HG02759 (cell line): ENCODE measurements at regions not wholly inside any gene's neighbourhood (a gene's known extent, or its start where the extent isn't known, plus 50 kb on each side); places are given as distances from the start of the nearest gene placed in this dataset.
A peak's percentile ranks its signal among the peaks of the same experiment; 100 is the strongest.
"Not testable (repeated sequence)": the region's sequence is repeated elsewhere in the genome, so short reads cannot be mapped to it uniquely, and the experiment has no call there.

Experiments used
- ATAC-seq: cut with Tn5 transposase; IDR thresholded peaks from one replicate; pipeline ENCODE4 v1.9.1; 2021; ENCODE audit warnings: mild to moderate bottlenecking, moderate library complexity; ENCODE audit not compliant: unreplicated experiment

DNA sequence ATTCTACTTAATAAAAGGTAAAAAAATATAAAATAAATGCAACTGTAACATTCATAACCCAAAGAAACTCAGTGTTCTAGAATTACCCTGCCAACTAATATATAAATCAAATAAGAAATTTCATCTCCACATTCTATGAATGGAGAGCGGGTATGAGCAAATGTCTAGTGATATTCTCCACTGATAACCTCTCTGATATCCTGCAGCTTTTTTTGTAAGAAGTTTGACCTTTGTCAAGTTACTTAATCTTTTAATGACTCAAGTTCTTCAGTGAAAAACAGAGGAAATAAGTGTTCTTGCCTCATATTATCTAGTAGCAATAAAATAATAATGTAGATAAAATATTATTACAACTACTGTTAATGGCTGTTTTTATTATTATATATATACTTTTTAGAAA is 1275.6 kb upstream of the CDH9 start:
- ATAC-seq = no peak

DNA sequence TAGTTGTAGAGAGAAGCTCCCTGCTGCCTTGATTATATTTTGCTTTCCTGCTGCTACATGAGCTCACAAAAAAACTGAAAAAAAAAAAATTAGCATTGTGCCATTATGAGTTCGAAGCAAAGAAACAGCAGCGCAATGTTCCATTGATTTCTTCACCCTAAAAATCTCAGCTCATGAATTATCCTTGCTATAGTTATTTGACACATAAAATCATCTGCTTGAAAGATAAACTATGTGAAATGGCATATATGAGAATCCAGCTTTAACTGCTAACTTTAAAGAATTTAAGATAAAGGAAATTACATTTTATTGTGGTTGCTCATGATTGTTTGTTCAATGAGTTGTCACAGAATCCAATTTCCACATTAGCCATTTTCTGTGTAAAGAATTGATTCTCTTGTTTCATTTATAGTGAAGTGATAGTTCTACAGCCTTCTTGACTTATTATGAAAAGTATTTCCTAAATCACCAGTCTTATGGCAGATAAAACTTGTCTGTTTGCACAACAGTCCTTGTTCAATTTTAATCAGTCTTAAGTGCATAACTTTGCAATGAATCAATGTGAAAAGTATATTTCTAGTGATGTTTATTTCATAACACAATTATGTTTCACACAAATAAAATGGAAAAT is 1275.0 kb upstream of the CDH9 start:
- ATAC-seq = no peak

DNA sequence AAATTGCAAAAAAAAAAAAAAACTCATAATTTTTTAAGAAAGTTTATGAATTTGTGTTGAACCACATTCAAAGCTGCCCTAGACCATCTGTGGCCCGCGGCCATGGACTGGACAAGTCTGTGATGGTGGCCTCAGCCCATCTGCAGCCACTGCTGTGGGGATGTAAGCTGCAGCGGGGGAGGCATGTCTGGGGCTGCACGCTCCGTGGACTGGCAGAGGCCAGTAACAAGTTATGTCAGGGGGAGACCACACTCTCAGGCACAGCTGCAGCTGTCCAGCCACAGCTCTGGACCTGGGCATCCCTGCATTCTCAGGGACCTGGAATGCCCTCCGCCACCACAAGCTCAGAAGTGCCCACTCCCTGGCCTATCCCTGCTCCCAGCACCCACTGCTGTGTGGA is 1272.3 kb upstream of the CDH9 start:
- ATAC-seq = no peak

DNA sequence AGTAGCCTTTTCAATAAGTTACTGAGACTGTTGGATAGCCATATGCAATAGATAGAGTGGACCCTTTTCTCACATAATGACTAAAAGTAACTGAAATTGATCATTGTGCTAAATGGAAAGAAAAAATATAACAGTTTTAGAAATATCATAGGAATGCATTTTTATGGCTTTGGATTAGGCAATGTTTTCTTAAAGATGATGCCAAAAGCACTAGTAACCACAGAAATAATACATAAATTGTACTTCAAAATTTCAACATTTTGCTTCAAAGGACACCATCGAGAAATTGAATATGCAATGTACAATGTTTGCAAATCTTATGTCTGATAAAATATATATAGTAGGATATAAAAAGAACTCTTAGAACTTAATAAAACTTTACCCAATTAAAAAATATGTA is 1267.5 kb upstream of the CDH9 start:
- no peak for ATAC-seq

DNA sequence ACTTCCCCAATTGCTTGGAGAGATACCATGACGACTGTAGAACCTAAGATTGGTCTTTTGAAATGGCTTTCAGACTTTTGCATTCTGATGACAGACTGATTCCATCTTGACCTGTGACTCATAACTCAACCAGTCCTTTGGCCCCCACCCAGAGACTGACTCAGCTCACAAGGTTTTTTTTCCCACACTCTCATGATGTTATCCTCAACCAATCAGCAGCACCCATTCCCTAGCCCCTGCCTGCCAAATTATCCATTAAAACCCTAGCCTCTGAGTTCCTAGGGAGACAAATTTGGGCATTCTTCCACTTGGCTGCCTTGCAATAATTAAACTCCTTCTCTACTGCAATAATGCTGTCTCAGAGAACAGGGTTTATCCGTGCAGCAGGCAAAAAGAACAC is 1263.3 kb upstream of the CDH9 start:
- ATAC-seq = no peak

DNA sequence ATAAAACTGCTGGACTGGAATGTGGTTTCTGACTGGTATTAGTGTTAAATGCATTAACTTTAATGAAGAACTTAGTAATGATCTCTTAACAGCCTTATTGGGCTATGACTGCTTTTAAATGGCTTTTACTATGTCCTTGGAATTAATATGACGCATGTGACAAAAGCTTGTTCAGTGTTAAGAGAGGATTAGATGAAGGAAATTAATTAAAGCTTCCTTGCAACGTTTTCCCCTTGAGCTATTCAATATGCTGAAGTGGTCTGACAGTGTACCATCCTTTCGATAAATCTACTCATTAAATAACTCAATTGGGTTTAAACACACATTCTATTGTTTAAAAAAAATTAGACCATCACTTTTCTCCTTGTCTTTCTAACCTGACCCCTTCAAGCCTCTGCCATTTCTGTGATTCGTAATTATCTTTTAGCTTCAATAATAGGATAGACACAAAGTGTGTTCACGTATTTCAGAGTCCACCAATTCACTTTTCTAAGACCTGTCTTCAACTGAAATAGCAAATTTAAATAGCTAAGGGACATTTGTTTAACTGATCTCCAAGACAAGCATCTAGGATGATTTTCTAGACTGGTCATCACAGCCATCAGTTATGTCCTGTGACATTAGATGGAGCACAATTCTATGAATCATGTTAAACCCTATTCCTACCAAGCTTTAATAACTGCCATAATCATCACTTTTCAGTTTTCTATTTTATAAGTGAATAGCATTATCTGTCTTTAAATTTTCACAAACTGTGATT is 1258.0 kb upstream of the CDH9 start:
- no peak for ATAC-seq

DNA sequence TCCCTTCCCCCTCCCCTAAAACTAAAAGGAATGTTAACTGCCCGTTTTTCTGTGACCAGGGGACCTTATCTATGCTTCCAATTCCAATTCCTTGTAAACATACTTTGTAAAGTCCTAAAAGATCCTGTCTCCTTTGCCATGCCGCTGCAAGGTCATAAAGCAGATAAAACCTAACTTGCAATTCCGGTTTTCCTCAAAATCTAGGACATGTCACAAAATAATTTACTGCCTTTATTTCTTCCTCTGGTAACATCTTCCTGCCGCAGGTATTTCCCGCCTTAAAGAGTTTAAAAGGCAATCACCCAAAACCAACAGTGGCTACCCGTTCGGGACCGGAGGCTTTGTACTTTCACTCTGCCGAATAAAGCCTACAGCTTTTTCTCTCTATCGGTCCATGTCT is 1248.6 kb upstream of the CDH9 start:
- ATAC-seq = not testable (repeated sequence)

DNA sequence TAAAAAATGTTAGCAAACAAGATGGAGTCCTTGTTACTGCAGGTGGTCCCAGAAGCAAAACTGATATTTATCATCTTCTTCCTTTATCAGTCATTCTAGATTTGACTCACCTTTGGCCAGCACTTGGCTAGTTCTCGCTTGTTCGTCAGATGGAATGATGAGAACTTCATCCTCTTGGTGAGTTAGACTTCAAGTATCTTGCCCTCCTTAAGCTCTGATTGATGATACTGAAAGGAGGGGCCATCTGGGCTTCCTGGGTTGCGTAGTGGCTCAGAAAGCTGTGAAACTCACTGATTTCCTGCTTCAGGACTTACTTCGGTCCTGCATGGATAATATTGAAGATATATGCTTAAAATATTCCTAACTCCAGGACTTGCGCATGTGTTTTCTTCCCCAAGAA is 1248.2 kb upstream of the CDH9 start:
- no peak for ATAC-seq

DNA sequence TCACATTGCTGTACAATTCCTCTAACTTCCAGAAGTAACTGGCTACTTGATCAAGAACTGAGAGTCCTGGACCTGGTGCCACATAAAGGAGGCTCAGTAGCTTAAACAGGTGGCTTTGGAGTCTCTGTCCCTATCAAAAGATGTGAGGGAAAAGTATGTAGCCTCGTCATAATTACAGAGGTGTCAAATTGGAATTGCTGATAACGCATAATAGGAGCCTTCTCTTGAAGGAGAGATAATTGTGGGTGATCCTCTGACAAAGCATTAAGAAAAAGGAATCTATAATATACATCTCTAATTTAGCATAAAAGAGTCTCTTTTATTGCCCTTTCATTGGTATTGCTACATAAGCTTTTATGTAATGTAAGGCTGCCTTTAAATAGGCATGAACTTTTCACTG is 1246.4 kb upstream of the CDH9 start:
- ATAC-seq = no peak

DNA sequence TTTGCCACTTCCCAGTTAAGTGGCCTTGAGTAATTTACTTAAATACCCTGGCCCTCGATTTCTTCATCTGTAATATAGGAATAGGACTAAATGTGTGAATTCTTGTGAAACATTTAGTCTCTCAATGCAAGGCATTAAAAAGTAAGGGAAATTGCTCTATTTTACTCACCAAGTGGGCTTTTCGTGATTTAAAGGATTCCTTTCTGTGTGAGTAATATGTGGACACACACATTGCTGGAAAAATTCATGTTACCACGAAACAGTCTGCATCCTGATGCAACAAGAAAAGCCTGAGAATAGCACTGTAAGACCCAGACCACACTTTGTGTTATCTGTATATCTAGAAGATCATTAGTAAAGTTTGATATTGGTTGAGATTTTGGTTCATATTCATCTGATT is 1243.0 kb upstream of the CDH9 start:
- no peak for ATAC-seq

DNA sequence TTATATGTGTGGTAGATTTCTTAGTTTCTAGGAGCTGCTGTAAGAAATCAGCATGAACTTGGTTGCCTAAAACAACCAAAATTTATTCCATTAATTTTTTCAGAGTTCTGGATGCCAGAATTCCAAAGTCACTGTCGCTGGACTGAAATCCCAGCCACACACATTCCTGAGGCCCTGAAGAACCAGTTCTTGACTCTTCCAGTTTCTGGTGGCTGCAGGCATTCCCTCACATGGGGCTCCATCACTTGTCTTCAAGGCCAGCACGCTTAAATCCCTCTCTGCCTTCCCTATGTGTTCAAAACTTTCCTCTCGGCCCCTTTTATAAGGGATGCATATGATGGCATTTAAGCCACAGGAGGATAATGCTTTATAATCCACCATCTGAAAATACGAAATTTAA is 1237.5 kb upstream of the CDH9 start:
- ATAC-seq = no peak

DNA sequence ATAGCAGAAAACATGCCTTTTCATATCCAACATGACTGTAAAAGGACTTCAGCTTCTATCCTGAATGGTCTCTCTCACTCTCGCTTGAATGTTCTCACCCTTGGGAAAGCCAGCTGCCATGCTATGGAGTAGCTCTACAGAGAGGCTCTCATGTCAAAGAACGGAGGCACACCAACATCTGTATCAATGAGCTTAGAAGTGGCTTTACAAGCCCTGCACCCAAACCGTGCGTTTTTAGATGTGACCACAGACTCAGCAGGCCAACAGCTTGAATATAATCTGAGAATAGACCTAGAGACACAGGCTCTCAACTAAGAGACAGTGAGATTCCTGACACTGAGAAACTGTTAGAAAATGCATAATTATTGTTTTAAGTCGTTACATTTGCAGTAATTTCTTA is 1231.6 kb upstream of the CDH9 start:
- no peak for ATAC-seq

DNA sequence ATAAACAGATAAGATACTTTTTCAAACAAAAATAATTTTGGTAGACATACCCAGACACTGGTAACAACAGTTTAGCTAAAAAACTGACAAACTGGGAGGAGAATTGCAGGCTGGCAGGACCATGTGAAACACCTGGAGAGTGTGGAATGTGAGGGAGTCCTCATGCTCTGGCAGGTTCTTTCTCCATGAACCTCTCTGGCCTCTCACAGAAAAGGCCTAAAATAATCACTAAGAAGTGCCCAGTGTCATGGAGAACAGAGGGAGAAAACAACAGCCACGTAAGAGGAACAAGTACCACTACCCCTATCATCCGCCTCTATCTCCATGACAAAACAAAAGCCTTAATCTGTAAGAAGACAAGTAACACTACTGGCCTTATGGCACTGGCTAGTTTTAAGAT is 1227.5 kb upstream of the CDH9 start:
- ATAC-seq = no peak

DNA sequence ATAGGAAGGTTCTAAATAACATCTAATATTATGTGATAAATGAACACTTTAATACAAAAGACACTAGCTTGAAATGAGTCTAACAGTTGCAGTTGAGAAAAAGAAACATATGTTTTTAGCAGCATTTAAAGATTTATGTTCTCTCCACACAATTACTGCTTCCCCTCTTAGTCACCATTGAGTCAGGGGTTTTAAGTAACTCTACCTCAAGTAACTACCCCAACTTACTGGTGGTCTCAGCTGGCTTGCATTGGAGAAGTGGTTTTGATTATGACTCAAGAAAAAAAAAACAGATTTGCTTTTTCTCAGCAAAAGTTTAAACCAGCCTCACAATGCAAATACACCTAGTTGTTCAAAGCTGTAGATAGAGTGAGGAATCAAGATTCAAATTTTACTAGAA is 1216.5 kb upstream of the CDH9 start:
- ATAC-seq = no peak

DNA sequence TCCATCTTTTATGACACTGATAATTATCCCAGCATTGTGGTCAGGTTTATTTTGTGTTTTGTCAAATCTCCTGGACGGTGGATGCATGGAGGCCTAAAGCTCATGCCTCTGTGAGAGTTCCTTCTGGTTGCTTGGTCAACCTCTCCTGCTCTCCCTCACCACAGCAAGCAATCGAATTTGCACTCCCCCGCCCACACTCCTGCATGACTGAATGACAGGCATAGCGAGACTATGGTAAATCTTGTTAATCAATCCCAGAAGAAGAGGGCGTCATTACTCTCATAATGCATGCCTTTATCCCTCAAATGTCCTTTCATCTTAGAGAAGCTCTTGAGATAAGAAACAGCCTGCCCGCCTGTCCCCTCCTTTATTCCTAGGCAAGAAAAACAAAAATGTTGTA is 1215.0 kb upstream of the CDH9 start:
- ATAC-seq = no peak

DNA sequence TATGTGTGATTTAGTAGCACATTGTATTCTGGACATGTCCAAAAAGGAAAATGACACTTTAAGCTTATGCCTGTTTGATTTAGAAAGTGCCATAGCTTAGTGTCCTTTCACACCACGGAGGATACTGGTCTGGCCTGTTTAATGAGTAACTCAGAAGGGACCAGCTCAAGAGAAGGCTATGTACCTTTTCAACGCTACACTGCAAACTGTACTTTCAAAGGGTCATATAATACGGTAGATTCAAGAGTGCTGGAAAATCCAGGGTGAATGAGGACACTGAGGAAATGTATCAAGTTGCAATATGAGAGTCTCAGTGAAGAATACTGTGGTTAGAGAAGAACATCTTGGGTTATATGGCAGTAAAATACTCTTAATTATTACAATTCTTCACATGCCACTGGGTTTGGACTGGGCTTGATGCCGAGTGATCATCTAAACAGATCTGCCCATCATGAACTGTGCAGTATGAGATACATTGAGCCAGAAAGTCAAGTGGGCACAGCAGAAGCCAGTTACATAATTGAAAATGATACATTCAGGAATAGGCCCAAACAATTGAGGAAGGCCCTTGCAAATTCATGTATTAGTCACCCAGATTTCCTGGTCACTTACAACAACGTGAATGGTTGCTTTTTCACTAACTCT is 1211.5 kb upstream of the CDH9 start:
- no peak for ATAC-seq

DNA sequence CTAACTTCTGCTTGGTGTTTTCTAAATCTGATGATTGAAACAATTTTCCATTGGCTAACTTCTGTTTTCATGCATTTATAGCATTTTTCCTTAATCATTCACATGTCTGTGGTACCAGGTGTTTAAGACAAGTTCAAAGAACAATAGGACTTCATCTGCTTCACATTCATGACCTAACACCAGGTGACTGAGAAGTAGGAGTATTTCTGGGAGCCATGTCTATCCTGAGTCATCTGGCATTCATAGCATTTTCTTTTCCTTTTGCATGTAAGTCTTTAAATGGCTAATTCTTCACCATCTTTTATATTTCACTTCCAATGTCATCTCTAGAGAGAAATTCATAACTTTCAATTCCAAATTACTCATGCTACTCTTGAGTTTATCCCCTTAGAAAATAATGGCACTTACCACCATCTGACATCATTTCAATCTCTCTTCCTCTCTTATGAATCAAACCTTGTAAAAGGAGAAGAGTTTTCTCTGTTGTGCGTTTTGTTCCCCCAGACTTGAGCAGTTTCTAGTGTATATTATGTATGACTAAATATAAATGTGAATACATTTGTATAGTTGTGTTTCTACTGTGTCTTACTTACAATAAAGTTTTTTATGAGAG is 1196.1 kb upstream of the CDH9 start:
- no peak for ATAC-seq

DNA sequence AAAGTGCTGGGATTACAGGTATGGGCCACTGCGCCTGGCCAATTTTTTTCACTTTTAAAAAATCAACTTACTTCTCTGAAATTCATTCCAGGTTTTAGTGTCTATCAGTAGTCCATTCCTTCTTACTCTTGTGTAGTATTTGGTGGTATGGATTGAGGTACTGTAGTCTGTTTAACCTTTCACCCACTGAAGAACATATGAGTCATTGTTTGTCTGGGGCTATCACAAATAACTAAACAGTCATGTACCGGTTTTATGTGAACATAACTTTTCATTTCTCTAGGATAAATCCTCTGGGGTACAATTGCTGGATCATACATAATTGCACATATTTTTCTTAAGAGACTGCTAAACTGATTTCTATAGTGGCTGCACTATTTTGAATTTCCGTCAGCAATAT is 1188.0 kb upstream of the CDH9 start:
- no peak for ATAC-seq

DNA sequence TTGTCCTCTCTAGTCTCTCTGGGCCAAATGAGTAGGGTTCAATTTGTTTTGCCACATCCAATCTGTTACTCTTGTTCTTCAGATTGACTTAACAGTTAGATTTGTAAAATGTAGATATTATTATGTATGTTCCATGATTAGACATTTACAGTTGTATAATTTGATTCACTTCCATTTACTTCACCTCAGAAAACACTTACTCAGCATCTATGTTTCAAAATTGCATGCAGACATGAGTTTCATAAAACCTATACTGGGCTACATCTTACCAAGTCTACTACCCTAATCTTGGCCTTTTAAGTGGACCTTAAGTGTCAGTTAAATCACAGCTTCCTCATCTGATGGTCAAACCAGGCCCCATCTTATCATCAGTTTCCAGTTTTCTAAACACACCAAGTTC is 1181.2 kb upstream of the CDH9 start:
- ATAC-seq = no peak

DNA sequence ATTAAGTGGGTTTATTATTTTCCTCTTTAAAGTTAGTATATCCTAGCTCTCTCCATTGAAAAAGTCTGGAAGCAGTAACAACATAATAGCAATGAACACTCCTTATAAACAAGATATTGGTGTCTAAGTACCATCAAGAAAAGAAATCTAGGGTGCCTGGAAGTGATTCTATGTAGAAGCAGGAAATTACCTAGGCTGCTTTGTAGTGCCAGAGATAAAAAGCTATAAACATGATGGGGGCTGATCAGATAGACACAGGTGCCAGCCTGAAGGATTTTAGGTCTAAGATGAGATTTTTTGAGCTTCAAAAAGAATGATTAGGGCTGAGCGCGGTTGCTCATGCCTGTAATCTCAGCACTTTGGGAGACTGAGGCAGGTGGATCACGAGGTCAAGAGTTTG is 1179.3 kb upstream of the CDH9 start:
- ATAC-seq = no peak

DNA sequence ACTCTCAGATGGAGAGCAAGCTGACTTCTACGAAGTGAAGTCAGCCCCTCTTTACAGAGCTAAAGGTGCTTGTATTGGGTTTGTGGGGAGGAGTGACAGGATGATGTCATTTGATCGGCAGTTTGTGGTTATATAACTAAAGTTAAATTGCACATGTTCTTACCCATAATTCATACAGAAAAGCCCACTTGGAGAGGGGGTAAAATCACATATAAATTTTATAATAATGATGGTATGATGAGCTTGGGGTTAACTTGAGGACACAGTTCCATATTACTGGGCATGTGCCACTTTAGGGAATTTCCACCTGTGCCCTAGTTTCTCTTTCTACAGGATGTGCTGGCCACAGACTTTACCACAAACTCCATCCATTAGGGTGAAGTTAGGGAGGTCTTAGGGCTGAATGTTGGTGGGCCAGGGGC is 1178.6 kb upstream of the CDH9 start:
- ATAC-seq = peak; percentile 88

DNA sequence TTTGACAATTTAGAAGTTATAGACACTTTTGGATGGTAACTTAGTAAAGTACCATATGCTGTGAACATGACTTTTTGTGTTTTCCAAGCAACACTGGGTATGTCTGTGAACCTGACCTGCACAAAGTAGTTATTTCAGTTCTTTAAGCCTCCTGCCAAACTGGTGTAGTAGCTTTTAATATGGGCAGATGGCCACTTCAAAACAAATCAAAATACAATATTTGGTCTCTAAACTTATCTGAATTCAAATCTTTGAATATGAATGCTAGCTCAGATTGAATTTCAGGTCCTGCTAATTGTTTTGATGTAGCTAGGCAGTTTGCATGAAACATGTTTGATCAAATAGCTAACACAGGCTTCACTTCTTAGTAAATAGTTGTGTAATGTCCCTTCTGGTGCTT is 1176.7 kb upstream of the CDH9 start:
- no peak for ATAC-seq
